K562 (cell line): ENCODE measurements at regions not wholly inside any gene's neighbourhood (a gene's known extent, or its start where the extent isn't known, plus 50 kb on each side); places are given as distances from the start of the nearest gene placed in this dataset.

Experiments
- ATAC-seq: fragments of 200-7000 bp; cut with Tn5 transposase; 3 replicates; pipeline ENCODE4 v1.9.1; 2020; ENCODE audit warnings: moderate library complexity
- BruUV-seq: library from RNA; stranded (reverse); fragments of 400-500 nt; replicated peaks from 2 replicates; lab custom pipeline; 2021; lab: Mats Ljungman, UMichigan
- CTCF ChIA-PET: fragments of 300-600 bp; formaldehyde crosslinking; extraction: SDS; loops from one replicate; lab custom pipeline; 2021; ENCODE audit warnings: low intra/inter-chr PET ratio; lab: Yijun Ruan, JAX
- POLR2A ChIA-PET: fragments of 300-600, 350-650 bp; sonication (Branson Sonifier 250); formaldehyde crosslinking; extraction: SDS; loops from one replicate; lab custom pipeline; 2021; ENCODE audit warnings: antibody characterized with exemption, inconsistent platforms; lab: Yijun Ruan, JAX
- DNase-seq, 4 experiments: peaks; one replicate each; pipeline versions ENCODE4 v3.0.0 to v3.0.0-alpha.2; 2011 to 2018; ENCODE audit warnings: low spot score in 3 of 4, mixed read lengths in 3 of 4; ENCODE audit errors: extremely low read depth in 1 of 4
- FAIRE-seq: peaks from 2 replicates; lab custom pipeline; 2011; peaks lifted over from hg19 to GRCh38; lab: Jason Lieb, UNC
- H2AFZ ChIP-seq: 2 replicates; pipeline ENCODE4 v1.6.0; 2011; ENCODE audit warnings: low read depth, low read length, control low read depth, inconsistent platforms
- H3K27ac ChIP-seq: fragments of 200-600 bp; 3 replicates; pipeline ENCODE4 v1.8.0; 2011; ENCODE audit warnings: low read depth, mild to moderate bottlenecking, control low read depth, inconsistent platforms, low read length, moderate library complexity, mixed read lengths; ENCODE audit errors: extremely low read depth
- H3K27me3 ChIP-seq, 2 experiments: fragments of 300-600 bp in 1 of 2; 2 replicates in 1 of 2; 3 replicates in 1 of 2; pipeline versions ENCODE4 v1.6.0 to v1.8.0; 2011; ENCODE audit warnings: inconsistent platforms in 2 of 2, low read length in 2 of 2, mild to moderate bottlenecking in 1 of 2, mixed read lengths in 1 of 2, moderate library complexity in 1 of 2; ENCODE audit not compliant: control insufficient read depth in 2 of 2, insufficient read depth in 2 of 2
- H3K36me3 ChIP-seq: fragments of 300-600 bp; 3 replicates; pipeline ENCODE4 v1.8.0; 2011; ENCODE audit warnings: mild to moderate bottlenecking, low read length, inconsistent platforms; ENCODE audit not compliant: control insufficient read depth, insufficient read depth
- H3K4me1 ChIP-seq, 2 experiments: fragments of 200-600 bp in 1 of 2; replicated peaks in 1 of 2; 2 replicates in 1 of 2; 3 replicates in 1 of 2; pipeline versions ENCODE4 v1.5.1 to v1.8.0; 2011; ENCODE audit warnings: inconsistent platforms in 2 of 2, low read length in 2 of 2, mild to moderate bottlenecking in 1 of 2, mixed read lengths in 1 of 2, moderate library complexity in 1 of 2; ENCODE audit not compliant: control insufficient read depth in 2 of 2, insufficient read depth in 2 of 2
- H3K4me2 ChIP-seq: 2 replicates; pipeline ENCODE4 v1.6.1; 2011; ENCODE audit warnings: low read length, control low read depth, inconsistent platforms, mixed read lengths; ENCODE audit not compliant: insufficient read depth
- H3K4me3 ChIP-seq: fragments of 200-600 bp; sonication (generic), shearing (Covaris generic); 2 replicates; pipeline ENCODE4 v1.5.1; 2016; ENCODE audit warnings: control low read depth, inconsistent platforms
- H3K79me2 ChIP-seq: fragments of 200-600 bp; 3 replicates; pipeline ENCODE4 v1.8.0; 2011; ENCODE audit warnings: low read length, inconsistent platforms; ENCODE audit not compliant: control insufficient read depth, insufficient read depth
- H3K9ac ChIP-seq, 2 experiments: 2 replicates each; pipeline versions ENCODE4 v1.6.0 to v1.6.1; 2011; ENCODE audit warnings: low read depth in 2 of 2, low read length in 2 of 2, control low read depth in 1 of 2, inconsistent platforms in 1 of 2, mild to moderate bottlenecking in 1 of 2, mixed read lengths in 1 of 2; ENCODE audit not compliant: insufficient read depth in 1 of 2
- H3K9me1 ChIP-seq: one replicate; pipeline ENCODE4 v1.6.0; 2011; ENCODE audit warnings: inconsistent platforms, mild to moderate bottlenecking, low read length, moderate library complexity; ENCODE audit not compliant: control insufficient read depth, insufficient read depth
- H3K9me3 ChIP-seq: replicated peaks from 2 replicates; pipeline ENCODE4 v1.5.1; 2011; ENCODE audit warnings: low read depth, low read length, inconsistent platforms; ENCODE audit not compliant: control insufficient read depth, insufficient read depth
- H4K20me1 ChIP-seq: replicated peaks from 2 replicates; pipeline ENCODE4 v1.6.1; 2011; ENCODE audit warnings: low read length, inconsistent platforms, mixed read lengths; ENCODE audit not compliant: control insufficient read depth, insufficient read depth
- CBX1 ChIP-seq: sonication (generic); IDR thresholded peaks from 2 replicates; pipeline ENCODE4 v1.6.1; 2016; ENCODE audit warnings: antibody characterized with exemption, low read depth, mild to moderate bottlenecking
- ESRRA ChIP-seq: fragments of 450-650 bp; IDR thresholded peaks from 2 replicates; pipeline ENCODE4 v1.6.1; 2014; ENCODE audit warnings: low read depth, mild to moderate bottlenecking, moderate library complexity, borderline replicate concordance
- KDM1A ChIP-seq, 2 experiments: fragments of 450-650 bp; IDR thresholded peaks; 2 replicates each; pipeline ENCODE4 v1.6.1; 2016; ENCODE audit warnings: mild to moderate bottlenecking in 2 of 2
- KDM2B ChIP-seq: fragments of 250-450 bp; sonication (Bioruptor Pico); IDR thresholded peaks from 2 replicates; pipeline ENCODE4 v1.8.0; 2021; ENCODE audit warnings: mild to moderate bottlenecking, moderate library complexity
- MTA3 ChIP-seq: fragments of 450-650 bp; formaldehyde crosslinking; IDR thresholded peaks from 2 replicates; pipeline ENCODE4 v1.6.1; 2017; ENCODE audit warnings: mild to moderate bottlenecking, borderline replicate concordance
- MYBL2 ChIP-seq, 2 experiments: fragments of 450-650 bp in 1 of 2; sonication (generic) in 1 of 2; formaldehyde crosslinking in 1 of 2; IDR thresholded peaks; 2 replicates each; pipeline versions ENCODE4 v1.6.1 to v1.8.1; 2017 to 2022; ENCODE audit warnings: borderline replicate concordance in 1 of 2, inconsistent platforms in 1 of 2, low read depth in 1 of 2, mild to moderate bottlenecking in 1 of 2, missing genetic modification reagents in 1 of 2, moderate library complexity in 1 of 2
- OTX1 ChIP-seq: fragments of 450-650 bp; formaldehyde crosslinking; IDR thresholded peaks from 2 replicates; pipeline ENCODE4 v1.4.0; 2022; ENCODE audit warnings: mild to moderate bottlenecking
- PHB ChIP-seq: fragments of 250-450 bp; sonication (Bioruptor Pico); IDR thresholded peaks from 2 replicates; pipeline ENCODE4 v1.5.0; 2021
- SMAD2 ChIP-seq: fragments of 150-350 bp; IDR thresholded peaks from 2 replicates; pipeline ENCODE4 v1.6.1; 2014; ENCODE audit warnings: low read depth, mild to moderate bottlenecking, low read length
- ZNF124 ChIP-seq: sonication (generic); formaldehyde crosslinking; IDR thresholded peaks from 2 replicates; pipeline ENCODE4 v1.8.1; 2022; ENCODE audit warnings: missing genetic modification reagents
- WGBS: fragments of 100-300 bp; shearing (Covaris generic); methylation state at CpG from one replicate; pipeline ENCODE4 v1.1.6; 2016; ENCODE audit warnings: low coverage, mixed read lengths; ENCODE audit not compliant: insufficient coverage; ENCODE audit errors: missing lambda C conversion rate; 5-methylcytosine and 5-hydroxymethylcytosine counted together
- in situ Hi-C: fragments of 300-500 bp; cut with MboI; formaldehyde crosslinking; loops from 4 replicates; pipeline ENCODE4 v1.15.0; 2018; ENCODE audit warnings: inconsistent platforms, mixed read lengths
- intact Hi-C: fragments of 100-400 bp; cut with micrococcal nuclease; formaldehyde crosslinking; loops from 2 replicates; pipeline ENCODE4 v1.14.2; 2022
- TF ChIP-seq, protein P1 (sequence below): IDR thresholded peaks from 2 replicates; pipeline ENCODE4 v1.6.1; 2014; ENCODE audit warnings: antibody characterized with exemption
- TF ChIP-seq, protein P2 (sequence below), 3 experiments: fragments of 200-800 bp in 1 of 3; sonication (Bioruptor generic) in 1 of 3; sonication (generic) in 1 of 3; formaldehyde crosslinking in 1 of 3; IDR thresholded peaks; 2 replicates each; pipeline versions ENCODE4 v1.6.1 to v1.8.0; 2016 to 2022; ENCODE audit warnings: mild to moderate bottlenecking in 2 of 3, missing compliant biosample characterization in 2 of 3, missing genetic modification characterization in 2 of 3, missing genetic modification reagents in 1 of 3
- TF ChIP-seq, protein P3 (sequence below): fragments of 450-650 bp; IDR thresholded peaks from 2 replicates; pipeline ENCODE4 v1.6.1; 2018; ENCODE audit not compliant: partially characterized antibody
- TF ChIP-seq, protein P4 (sequence below): fragments of 250-450 bp; sonication (Bioruptor Pico); IDR thresholded peaks from 2 replicates; pipeline ENCODE4 v1.8.0; 2021; ENCODE audit warnings: moderate library complexity, mild to moderate bottlenecking, inconsistent platforms

DNA sequence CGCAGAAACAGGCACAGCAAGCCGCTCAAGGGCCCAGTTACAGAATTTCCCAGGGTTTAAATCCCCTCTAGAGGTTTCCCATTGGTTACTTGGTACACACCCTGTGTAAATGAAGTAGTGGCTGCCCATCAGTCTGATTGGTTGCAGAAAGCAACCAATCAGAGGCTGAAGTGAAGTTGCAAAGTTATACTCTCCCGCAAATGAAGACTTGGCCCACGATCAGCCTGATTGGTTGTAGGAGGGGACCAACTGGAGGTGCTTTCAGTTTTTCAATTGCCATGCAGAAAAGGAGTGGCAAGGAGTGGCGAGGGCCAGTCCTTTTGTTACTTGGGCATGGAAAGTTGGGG lies 909.2 kb upstream of the AUTS2 start (continued):
- TF ChIP-seq ESRRA (no peak), KDM1A (IDR thresholded peaks at IDR 0.05) (no peak)
- TF ChIP-seq, protein P1, sequence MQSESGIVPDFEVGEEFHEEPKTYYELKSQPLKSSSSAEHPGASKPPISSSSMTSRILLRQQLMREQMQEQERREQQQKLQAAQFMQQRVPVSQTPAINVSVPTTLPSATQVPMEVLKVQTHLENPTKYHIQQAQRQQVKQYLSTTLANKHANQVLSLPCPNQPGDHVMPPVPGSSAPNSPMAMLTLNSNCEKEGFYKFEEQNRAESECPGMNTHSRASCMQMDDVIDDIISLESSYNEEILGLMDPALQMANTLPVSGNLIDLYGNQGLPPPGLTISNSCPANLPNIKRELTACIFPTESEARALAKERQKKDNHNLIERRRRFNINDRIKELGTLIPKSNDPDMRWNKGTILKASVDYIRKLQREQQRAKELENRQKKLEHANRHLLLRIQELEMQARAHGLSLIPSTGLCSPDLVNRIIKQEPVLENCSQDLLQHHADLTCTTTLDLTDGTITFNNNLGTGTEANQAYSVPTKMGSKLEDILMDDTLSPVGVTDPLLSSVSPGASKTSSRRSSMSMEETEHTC: no peak

DNA sequence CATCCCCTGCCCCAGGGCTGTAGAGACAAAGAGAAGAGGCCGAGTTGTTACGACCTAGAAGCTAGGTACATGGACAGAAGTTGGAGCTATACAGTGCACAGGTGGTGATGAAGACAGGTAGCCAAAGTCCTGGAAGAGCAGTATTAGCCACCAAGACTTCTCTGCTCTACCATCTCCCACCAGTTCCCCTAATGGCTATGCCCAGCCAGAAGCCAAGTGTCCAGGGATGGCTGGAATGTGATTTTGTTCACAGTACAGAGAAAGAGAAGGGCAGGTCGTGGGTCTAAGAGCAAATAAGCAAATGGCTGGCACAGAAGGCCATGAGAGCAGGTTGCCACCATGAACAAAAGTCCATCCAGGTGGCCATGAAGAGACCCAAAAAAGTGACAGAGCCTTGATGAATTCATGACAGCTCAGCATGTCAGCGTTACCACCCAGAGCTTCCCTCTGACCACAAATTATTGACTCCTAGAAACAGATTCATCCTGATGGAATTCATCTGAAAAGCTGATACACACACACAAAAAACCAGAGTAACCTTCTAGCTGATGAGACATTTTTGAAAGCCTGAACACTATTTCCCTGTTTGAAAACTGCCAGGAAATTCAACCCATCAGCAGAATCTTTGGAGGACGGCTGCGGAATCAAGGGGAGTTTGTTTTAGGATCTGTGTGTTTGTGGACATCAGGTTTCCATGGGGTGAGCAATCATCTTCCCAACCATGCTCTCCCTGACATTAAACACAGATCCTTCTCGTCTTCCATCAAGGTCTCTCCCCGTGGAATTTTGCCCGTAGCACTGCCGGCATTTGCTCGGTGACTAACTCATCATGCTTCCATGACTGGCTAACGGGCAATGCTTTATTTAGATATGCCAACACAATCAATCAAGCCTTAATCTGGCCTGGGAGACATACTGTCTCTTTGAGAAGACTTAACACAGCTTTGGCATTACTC lies 906.7 kb upstream of the AUTS2 start:
- intact Hi-C loops (no loop called here), in situ Hi-C loops (no loop called here)
- H3K9me3 ChIP-seq: no peaks in the 10 kb centered on the region
- H4K20me1 ChIP-seq: no peaks in the 10 kb centered on the region; the same call in 1 of the 2 replicates
- ChIA-PET CTCF (no interaction called here), POLR2A (interaction anchor here (0.7 kb wide), 1 partner anchor 384 kb away, joined by 3 read pairs; no protein-coding TSS in a partner anchor)
- no TSS peak for BruUV-seq
- DNase-seq: no peak
- no peaks in the 10 kb centered on the region for H3K79me2 ChIP-seq
- H3K27ac ChIP-seq: no peak overlapping the region
- no peak overlapping the region for H3K9ac ChIP-seq
- no peak overlapping the region for H3K4me3 ChIP-seq
- no peaks in the 10 kb centered on the region for H3K4me1 ChIP-seq
- no peak for FAIRE-seq
- no peak for ATAC-seq
- no peaks in the 10 kb centered on the region for H3K36me3 ChIP-seq
- under 1% methylated on average over 12 of the region's 12 CpGs for whole genome bisulfite sequencing
- H3K4me2 ChIP-seq: no peak overlapping the region
- no peaks in the 10 kb centered on the region for H3K27me3 ChIP-seq
- H3K9me1 ChIP-seq: no peaks in the 10 kb centered on the region
- no peak overlapping the region for H2AFZ ChIP-seq
- TF ChIP-seq OTX1 (no peak), ZNF124 (no peak), KDM2B (CRISPR knock-in tag) (no peak), MYBL2 (IDR thresholded peaks at IDR 0.05; ENCODE audit: low read depth) (no peak), MYBL2 (CRISPR knock-in tag; IDR thresholded peaks at IDR 0.05; ENCODE audit: borderline replicate concordance) (no peak), SMAD2 (no peak), MTA3 (no peak), PHB (CRISPR knock-in tag) (no peak), CBX1 (no peak)
- TF ChIP-seq, protein P2, sequence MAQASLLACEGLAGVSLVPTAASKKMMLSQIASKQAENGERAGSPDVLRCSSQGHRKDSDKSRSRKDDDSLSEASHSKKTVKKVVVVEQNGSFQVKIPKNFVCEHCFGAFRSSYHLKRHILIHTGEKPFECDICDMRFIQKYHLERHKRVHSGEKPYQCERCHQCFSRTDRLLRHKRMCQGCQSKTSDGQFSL (CRISPR knock-in tag; IDR thresholded peaks at IDR 0.05): no peak
- TF ChIP-seq, protein P2 (tag; IDR thresholded peaks at IDR 0.05): no peak
- TF ChIP-seq, protein P3, sequence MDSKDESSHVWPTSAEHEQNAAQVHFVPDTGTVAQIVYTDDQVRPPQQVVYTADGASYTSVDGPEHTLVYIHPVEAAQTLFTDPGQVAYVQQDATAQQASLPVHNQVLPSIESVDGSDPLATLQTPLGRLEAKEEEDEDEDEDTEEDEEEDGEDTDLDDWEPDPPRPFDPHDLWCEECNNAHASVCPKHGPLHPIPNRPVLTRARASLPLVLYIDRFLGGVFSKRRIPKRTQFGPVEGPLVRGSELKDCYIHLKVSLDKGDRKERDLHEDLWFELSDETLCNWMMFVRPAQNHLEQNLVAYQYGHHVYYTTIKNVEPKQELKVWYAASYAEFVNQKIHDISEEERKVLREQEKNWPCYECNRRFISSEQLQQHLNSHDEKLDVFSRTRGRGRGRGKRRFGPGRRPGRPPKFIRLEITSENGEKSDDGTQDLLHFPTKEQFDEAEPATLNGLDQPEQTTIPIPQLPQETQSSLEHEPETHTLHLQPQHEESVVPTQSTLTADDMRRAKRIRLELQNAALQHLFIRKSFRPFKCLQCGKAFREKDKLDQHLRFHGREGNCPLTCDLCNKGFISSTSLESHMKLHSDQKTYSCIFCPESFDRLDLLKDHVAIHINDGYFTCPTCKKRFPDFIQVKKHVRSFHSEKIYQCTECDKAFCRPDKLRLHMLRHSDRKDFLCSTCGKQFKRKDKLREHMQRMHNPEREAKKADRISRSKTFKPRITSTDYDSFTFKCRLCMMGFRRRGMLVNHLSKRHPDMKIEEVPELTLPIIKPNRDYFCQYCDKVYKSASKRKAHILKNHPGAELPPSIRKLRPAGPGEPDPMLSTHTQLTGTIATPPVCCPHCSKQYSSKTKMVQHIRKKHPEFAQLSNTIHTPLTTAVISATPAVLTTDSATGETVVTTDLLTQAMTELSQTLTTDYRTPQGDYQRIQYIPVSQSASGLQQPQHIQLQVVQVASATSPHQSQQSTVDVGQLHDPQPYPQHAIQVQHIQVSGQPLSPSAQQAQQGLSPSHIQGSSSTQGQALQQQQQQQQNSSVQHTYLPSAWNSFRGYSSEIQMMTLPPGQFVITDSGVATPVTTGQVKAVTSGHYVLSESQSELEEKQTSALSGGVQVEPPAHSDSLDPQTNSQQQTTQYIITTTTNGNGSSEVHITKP: no peak
- TF ChIP-seq, protein P4, sequence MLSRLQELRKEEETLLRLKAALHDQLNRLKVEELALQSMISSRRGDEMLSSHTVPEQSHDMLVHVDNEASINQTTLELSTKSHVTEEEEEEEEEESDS (CRISPR knock-in tag): no peak
